Kidney tubule cell (primary cell): ENCODE measurements at regions not wholly inside any gene's neighbourhood (a gene's known extent, or its start where the extent isn't known, plus 50 kb on each side); places are given as distances from the start of the nearest gene placed in this dataset.
A peak's percentile ranks its signal among the peaks of the same experiment; 100 is the strongest.
"Not testable (repeated sequence)": the region's sequence is repeated elsewhere in the genome, so short reads cannot be mapped to it uniquely, and the experiment has no call there.

Experiments used
- DNase-seq: peaks from one replicate; pipeline ENCODE4 v3.0.0-alpha.2; 2018; ENCODE audit warnings: low spot score

DNA sequence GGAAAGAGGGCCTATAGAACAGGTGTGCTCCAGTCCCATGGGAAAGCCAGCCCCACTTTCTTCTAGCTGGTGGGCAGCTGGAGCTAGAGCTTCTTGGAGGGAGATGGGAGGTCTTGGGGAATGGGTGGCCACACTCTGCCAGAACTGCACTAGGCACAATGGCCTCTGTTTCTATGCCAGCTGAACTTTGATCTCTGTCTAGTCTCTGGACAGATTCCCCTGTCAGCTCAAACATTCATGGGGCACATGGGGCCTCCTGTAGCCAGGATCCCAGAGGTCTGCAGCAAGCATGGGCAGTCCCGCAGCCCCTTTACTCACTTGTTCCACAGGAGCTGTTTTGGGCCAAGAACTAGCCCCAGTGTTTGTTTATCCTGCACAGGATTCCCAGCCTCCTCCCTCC lies 591.3 kb upstream of the HS3ST5 start:
- DNase-seq: no peak

DNA sequence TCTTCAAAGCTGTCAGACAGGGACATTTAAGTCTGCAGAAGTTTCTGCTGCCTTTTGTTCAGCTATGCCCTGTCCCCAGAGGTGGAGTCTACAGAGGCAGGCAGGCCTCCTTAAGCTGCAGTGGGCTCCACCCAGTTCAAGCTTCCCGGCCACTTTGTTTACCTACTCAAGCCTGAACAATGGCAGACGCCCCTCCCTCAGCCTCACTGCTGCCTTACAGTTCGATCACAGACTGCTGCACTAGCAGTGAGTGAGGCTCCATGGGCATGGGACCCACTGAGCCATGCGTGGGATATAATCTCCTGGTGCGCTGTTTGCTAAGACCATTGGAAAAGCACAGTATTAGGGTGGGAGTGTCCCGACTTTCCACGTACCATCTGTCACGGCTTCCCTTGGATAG lies 585.9 kb upstream of the HS3ST5 start:
- DNase-seq: not testable (repeated sequence)

GRCh38 chr6:114906096-114906495 lies 563.3 kb upstream of the HS3ST5 start:
- DNase-seq: no peak

- DNase-seq: peak; percentile 17
Measured at GRCh38 chr6:114897536-114897935, 554.7 kb upstream of the HS3ST5 start.

DNA sequence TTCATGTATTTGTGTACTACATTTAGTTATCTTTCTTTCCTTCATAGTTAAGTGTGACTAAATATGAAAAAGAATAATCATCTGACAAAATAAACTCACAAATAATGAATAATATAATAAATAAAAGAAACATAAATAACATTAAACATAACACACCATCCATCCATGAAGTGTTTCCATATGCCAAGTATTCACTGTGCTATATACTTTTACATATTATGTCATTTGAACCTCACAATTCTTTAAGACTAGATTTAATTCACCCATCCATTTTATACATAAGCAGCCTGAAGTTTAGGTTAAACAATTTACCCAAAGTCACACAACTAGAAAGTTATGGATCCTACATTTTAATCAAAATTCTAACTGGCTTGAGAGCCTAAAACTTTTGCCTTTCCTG lies 549.4 kb upstream of the HS3ST5 start:
- DNase-seq: no peak

GRCh38 chr6:114888241-114888640 lies 545.4 kb upstream of the HS3ST5 start:
- no peak for DNase-seq

DNA sequence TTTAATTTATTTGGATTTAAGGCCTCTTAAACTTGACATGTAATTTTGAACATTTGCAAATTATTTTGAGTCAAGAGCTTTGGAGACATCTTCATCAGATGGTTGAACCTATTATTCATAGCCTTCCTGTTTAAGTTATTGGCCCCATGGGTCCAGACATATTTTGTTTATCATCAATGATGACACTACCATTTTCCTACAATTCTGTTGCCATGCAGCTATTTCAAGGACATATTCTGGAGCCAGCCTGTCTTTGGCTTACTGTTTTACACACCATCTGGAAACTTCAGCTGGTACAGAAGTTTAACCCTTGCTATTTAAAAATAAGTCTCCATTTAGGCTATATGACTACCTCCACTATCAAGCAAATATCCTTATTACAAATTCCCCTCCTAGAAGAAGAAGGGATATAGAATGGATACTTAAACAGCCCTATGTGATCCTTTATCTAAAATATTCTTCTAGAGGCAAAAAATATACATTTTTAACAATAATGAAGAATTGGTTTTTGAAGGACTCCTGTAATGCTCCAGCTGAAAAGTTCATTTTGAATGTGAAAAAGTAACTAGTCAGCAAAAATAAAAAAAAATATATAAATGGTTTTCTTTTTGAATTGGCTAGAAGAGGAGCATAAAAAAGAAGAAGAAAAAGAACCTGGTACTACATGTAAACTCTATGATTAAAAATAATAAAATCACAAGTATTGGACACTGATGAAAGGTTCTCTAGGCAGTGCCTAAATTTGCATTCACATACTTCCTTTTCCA lies 544.0 kb upstream of the HS3ST5 start:
- no peak for DNase-seq

GRCh38 chr6:114879693-114880092 lies 536.9 kb upstream of the HS3ST5 start:
- no peak for DNase-seq

DNA sequence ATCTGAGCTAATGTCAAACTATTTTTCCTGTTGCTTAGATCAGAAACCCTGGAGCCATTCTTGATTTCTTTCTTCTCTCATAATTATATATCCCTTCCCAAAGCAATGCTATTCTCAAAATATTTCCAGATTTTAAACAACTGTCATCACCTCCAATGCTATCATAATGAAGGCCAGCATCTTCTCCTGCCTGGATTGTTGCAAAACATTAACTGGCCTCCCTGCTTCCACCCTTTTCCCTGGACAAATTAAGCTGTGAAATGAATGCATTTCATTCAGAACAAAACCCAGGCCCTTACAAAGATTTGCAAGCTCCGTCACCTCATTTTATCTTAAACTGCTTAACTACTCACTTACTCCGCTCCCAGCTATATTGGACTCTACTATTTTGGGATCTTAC lies 535.3 kb upstream of the HS3ST5 start:
- no peak for DNase-seq

DNA sequence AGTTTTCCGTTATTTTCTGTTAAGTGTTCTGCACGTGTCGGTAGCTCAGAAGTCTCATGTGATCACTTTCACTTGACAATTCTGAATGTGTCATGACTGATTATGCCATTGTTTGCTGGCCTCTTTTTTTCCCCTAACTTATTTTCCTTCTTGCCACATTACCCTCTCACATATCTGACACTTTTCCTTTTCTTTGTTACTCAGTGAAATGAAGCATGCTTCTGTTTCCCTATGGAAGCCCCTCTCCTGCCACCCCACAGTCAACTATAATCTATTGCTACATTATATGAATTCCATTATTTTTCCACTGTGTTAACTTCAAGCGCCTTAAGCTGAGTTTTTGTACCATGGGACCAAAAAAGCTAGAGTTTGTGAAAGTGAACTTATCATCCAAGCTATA lies 531.6 kb upstream of the HS3ST5 start:
- DNase-seq: no peak

DNA sequence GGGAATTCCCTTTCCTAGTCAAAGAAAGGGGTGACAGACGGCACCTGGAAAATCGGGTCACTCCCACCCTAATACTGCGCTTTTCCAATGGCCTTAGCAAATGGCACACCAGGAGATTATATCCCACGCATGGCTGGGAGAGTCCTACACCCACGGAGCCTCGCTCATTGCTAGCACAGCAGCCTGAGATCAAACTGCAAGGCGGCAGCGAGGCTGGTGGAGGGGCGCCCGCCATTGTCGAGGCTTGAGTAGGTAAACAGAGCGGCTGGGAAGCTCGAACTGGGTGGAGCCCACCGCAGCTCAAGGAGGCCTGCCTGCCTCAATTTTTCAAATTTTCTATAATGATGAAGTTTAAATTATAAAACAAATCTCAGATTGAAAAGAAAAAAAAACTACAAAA lies 522.7 kb upstream of the HS3ST5 start:
- not testable (repeated sequence) for DNase-seq

- DNase-seq: no peak
Measured at GRCh38 chr6:114863610-114864009, 520.8 kb upstream of the HS3ST5 start.

- DNase-seq: no peak
Measured at GRCh38 chr6:114862819-114863218, 520.0 kb upstream of the HS3ST5 start.

DNA sequence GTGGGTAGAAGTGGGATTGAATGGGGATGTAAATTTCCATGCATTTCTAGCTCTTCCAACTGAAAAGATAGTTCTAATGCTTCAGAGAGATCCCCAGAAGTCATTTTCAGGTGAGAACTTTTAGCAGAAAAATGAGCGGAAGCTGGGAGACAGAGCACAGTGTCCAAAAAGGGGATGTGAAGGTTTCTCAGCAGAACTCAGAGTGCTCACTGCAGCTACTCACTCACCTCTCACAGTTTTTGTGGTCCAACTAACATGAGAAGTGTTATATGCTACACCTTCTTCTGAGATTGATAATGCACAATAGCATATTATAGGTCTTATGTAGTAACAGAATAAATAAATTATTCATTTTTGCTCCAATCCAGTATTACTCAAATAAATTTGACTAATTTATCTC lies 519.2 kb upstream of the HS3ST5 start:
- no peak for DNase-seq

GRCh38 chr6:114844359-114844758 lies 501.5 kb upstream of the HS3ST5 start:
- no peak for DNase-seq

DNA sequence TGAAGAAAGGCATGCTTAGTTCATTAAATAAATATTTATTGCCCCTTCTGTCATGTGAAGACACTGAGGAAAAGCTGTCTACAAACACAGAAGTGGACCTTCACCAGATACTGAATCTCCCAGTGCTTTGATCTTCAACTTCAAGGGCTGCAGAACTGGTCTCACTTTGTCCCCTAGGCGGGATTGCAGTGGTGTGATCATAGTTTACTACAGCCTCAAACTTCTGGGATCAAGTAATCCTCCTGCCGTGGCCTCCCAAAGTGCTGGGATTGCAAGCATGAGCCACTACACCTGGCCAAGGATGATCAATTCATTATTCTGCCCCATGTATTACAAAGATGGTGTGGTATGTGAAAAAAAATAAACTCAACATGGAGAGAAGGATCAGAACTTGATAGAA lies 496.2 kb upstream of the HS3ST5 start:
- DNase-seq: no peak

DNA sequence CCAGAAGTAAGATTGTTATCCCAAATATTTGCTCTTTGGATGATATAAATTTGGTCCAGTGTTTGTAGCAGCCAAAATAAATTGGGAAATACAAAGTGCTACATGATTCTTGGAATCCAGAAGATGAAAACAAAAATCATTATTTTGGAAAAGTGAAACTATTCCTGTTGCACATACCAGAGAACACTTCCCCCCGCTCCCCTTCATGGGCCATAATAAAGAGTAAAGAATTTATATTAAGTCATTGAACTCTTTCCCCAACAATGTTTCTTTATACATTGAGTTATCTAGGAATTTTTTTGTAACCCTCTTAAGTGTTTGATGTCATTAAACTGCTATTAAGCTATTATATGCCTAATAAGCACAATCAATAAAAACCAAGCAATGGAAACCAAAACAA lies 490.4 kb upstream of the HS3ST5 start:
- no peak for DNase-seq

GRCh38 chr6:114830515-114830914 lies 487.7 kb upstream of the HS3ST5 start:
- DNase-seq: no peak

- DNase-seq: no peak
Measured at GRCh38 chr6:114827135-114827534, 484.3 kb upstream of the HS3ST5 start.

DNA sequence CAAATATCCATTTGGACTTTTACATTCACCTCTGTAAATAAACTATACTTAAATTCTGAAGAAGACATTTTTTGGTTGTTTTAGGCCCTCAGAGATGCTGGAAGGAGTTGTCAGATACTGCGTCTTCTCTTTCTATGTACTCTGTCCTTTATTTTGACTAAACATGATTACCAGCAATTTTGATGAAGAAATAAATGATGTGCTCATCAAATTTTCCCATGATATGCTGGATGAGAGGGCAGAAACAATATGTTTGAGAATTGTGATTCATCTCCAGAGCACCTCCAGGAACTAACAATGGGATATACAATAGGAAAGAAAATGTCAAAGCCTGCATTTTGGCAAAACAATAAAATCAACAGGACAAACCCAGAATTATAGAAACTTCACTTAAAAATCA lies 481.6 kb upstream of the HS3ST5 start:
- DNase-seq: no peak

DNA sequence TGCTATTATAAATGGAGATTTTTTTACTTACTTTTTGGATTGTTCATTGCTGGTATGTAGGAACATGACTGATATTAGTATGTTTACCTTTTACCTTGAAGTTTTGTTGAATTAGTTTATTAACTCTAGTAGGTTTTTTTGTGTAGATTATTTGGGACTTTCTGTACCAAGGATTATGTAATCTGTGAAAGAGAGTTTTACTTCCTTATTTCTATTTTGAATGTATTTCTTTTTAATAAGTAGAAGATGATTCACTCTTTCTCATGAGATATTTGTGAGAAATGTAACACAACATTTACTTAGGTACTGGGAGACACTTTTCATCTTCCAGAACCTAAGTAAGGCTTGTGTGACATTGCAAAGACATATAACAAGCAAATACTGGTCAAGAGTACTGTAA lies 473.9 kb upstream of the HS3ST5 start:
- DNase-seq: no peak

- DNase-seq: no peak
Measured at GRCh38 chr6:114810468-114810867, 467.6 kb upstream of the HS3ST5 start.

- not testable (repeated sequence) for DNase-seq
Measured at GRCh38 chr6:114805426-114805825, 462.6 kb upstream of the HS3ST5 start.

GRCh38 chr6:114796576-114796975 lies 453.8 kb upstream of the HS3ST5 start:
- no peak for DNase-seq
